ENCODE measurements at regions not wholly inside any gene's neighbourhood (a gene's known extent, or its start where the extent isn't known, plus 50 kb on each side); places are given as distances from the start of the nearest gene placed in this dataset. TPM values are rescaled to one million over a fixed set of nuclear protein-coding genes. Genes with fewer than 3 reads are reported as not detected.

DNA sequence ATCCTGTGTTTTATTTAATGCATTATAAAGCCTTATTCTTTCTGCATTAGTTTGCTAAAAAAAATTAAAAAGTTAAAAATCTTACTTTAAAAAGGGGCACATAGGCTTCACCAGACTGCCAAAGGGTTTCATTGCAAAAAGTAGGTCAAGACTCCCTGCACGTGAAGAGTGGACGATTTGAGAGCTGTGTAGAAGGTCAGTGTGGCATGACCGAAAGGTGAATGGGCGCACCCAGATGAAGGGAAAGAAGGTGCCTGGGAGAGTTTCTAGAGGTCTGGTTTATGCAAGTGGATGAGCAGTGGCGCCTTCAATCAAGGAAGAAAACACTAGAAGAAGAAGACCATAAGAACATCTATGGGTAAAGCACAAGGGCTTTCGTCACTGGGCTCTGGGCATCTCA, 111.0 kb downstream of the SP3 start:
- Mint-ChIP-seq H3K27me3 (ENCODE audit: insufficient read depth, low read depth) (peaks cover 3% of the 10 kb centered on the region), H3K4me1 (peaks cover 15% of the 10 kb centered on the region), H3K9me3 (peaks cover 2% of the 10 kb centered on the region), H3K27ac (no peak overlapping the region), H3K4me3 (no peak overlapping the region), H3K36me3 (no peaks in the 10 kb centered on the region)
- Histone ChIP-seq H3K4me1 (peaks cover 8% of the 10 kb centered on the region), H3K9me3 (ENCODE audit: low read depth) (no peaks in the 10 kb centered on the region), H3K36me3 (no peaks in the 10 kb centered on the region), H4K20me1 (ENCODE audit: low read depth) (no peaks in the 10 kb centered on the region), H3F3A (ENCODE audit: low read depth) (peaks cover 6% of the 10 kb centered on the region), H3K27me3 (no peaks in the 10 kb centered on the region), H3K4me3 (no peak overlapping the region), H2AFZ (replicated peaks) (no peak overlapping the region), H3K9ac (no peak overlapping the region), H3K79me2 (ENCODE audit: low read depth) (no peaks in the 10 kb centered on the region), H3K4me2 (no peak overlapping the region), H3K27ac (no peak overlapping the region)
- TF ChIP-seq EZH2 (IDR thresholded peaks at IDR 0.05) (no peak), EZH2phosphoT487 (IDR thresholded peaks at IDR 0.05) (no peak)
- TF ChIP-seq, protein P1, sequence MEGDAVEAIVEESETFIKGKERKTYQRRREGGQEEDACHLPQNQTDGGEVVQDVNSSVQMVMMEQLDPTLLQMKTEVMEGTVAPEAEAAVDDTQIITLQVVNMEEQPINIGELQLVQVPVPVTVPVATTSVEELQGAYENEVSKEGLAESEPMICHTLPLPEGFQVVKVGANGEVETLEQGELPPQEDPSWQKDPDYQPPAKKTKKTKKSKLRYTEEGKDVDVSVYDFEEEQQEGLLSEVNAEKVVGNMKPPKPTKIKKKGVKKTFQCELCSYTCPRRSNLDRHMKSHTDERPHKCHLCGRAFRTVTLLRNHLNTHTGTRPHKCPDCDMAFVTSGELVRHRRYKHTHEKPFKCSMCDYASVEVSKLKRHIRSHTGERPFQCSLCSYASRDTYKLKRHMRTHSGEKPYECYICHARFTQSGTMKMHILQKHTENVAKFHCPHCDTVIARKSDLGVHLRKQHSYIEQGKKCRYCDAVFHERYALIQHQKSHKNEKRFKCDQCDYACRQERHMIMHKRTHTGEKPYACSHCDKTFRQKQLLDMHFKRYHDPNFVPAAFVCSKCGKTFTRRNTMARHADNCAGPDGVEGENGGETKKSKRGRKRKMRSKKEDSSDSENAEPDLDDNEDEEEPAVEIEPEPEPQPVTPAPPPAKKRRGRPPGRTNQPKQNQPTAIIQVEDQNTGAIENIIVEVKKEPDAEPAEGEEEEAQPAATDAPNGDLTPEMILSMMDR (IDR thresholded peaks at IDR 0.05), result no peak
- no peak for DNase-seq (ENCODE audit: low spot score)

DNA sequence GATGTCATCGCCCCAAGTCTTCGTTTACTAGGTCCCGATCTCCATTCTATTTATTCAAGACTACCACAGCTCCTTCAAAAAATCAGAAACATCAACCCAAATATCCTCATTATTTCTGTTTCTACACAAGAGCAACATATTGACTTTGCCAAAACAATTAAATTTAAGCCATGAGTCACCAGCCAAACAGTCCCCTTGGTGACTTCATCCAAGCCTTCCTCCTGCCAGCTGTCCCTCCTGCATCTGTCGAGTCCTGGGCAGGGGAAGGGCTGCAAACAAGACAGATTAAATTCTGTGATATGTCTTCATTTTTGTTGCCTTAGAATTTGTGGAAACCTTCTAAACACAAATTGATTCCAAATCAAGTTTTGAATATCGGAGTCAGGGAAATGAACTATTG, 110.3 kb downstream of the SP3 start:
- no peaks in the 10 kb centered on the region for H3K9me3 ChIP-seq (ENCODE audit: low read depth)
- H4K20me1 ChIP-seq (ENCODE audit: low read depth), result no peaks in the 10 kb centered on the region
- no peaks in the 10 kb centered on the region for H3K36me3 Mint-ChIP-seq
- no peaks in the 10 kb centered on the region for H3K79me2 ChIP-seq (ENCODE audit: low read depth)
- peaks cover 2% of the 10 kb centered on the region for H3K27me3 Mint-ChIP-seq (ENCODE audit: insufficient read depth, low read depth)
- peaks cover 1% of the 10 kb centered on the region for H3K4me1 ChIP-seq
- H3K27me3 ChIP-seq, result no peaks in the 10 kb centered on the region
- H3K27ac Mint-ChIP-seq, result no peak overlapping the region
- no peaks in the 10 kb centered on the region for H3F3A ChIP-seq (ENCODE audit: low read depth)
- H2AFZ ChIP-seq (replicated peaks), result no peak overlapping the region
- peaks cover 10% of the 10 kb centered on the region for H3K4me1 Mint-ChIP-seq
- no peak overlapping the region for H3K4me3 Mint-ChIP-seq
- no peak overlapping the region for H3K9ac ChIP-seq
- TF ChIP-seq, protein P1 (IDR thresholded peaks at IDR 0.05), result no peak
- TF ChIP-seq EZH2phosphoT487 (IDR thresholded peaks at IDR 0.05), result no peak
- no peak for TF ChIP-seq EZH2 (IDR thresholded peaks at IDR 0.05)
- H3K4me3 ChIP-seq, result no peak overlapping the region
- no peak overlapping the region for H3K27ac ChIP-seq
- H3K36me3 ChIP-seq, result no peaks in the 10 kb centered on the region
- DNase-seq (ENCODE audit: low spot score), result no peak
- no peak overlapping the region for H3K4me2 ChIP-seq
- H3K9me3 Mint-ChIP-seq, result no peaks in the 10 kb centered on the region

DNA sequence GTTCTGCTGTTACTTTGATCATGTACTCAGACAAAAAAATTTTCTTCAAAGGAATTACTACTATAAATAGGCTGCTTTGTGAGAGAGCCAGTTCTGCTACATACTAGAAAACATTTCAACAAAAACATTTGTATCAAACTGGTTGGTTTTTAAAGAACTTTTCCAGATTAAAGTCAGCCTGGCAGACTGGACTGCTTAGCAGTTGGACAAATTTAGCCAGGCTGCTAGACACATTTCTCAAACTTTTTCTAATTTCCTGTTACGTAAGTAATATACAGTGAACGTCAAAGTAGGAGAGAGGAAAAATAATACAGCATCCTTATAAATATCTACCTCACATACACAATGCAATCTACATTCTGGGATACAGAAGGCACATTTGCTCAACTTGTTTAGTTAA, 109.5 kb downstream of the SP3 start:
- Mint-ChIP-seq H3K27me3 (ENCODE audit: insufficient read depth, low read depth) (peaks cover 5% of the 10 kb centered on the region), H3K4me3 (no peak overlapping the region), H3K9me3 (peaks cover 3% of the 10 kb centered on the region), H3K36me3 (no peaks in the 10 kb centered on the region), H3K4me1 (peaks cover 10% of the 10 kb centered on the region), H3K27ac (no peak overlapping the region)
- no peaks in the 10 kb centered on the region for H3K36me3 ChIP-seq
- H3K4me2 ChIP-seq, result no peak overlapping the region
- H3K79me2 ChIP-seq (ENCODE audit: low read depth), result no peaks in the 10 kb centered on the region
- no peaks in the 10 kb centered on the region for H3K4me1 ChIP-seq
- no peak overlapping the region for H3K27ac ChIP-seq
- H2AFZ ChIP-seq (replicated peaks), result peak overlapping the region; percentile 58
- H3K27me3 ChIP-seq, result no peaks in the 10 kb centered on the region
- no peak for DNase-seq (ENCODE audit: low spot score)
- TF ChIP-seq, protein P1 (IDR thresholded peaks at IDR 0.05), result no peak
- TF ChIP-seq EZH2phosphoT487 (IDR thresholded peaks at IDR 0.05), result no peak
- no peak for TF ChIP-seq EZH2 (IDR thresholded peaks at IDR 0.05)
- H4K20me1 ChIP-seq (ENCODE audit: low read depth), result no peaks in the 10 kb centered on the region
- no peak overlapping the region for H3K9ac ChIP-seq
- H3K9me3 ChIP-seq (ENCODE audit: low read depth), result no peaks in the 10 kb centered on the region
- no peak overlapping the region for H3K4me3 ChIP-seq
- H3F3A ChIP-seq (ENCODE audit: low read depth), result no peaks in the 10 kb centered on the region

Small RNAs in the stretch of these regions (small RNA-seq; reads per million reads assigned to genes)
- gene AC013410.2, result not detected

Measured in neural progenitor cell (in vitro differentiated cells).